ENCODE measurements at regions not wholly inside any gene's neighbourhood (a gene's known extent, or its start where the extent isn't known, plus 50 kb on each side); places are given as distances from the start of the nearest gene placed in this dataset.

DNA sequence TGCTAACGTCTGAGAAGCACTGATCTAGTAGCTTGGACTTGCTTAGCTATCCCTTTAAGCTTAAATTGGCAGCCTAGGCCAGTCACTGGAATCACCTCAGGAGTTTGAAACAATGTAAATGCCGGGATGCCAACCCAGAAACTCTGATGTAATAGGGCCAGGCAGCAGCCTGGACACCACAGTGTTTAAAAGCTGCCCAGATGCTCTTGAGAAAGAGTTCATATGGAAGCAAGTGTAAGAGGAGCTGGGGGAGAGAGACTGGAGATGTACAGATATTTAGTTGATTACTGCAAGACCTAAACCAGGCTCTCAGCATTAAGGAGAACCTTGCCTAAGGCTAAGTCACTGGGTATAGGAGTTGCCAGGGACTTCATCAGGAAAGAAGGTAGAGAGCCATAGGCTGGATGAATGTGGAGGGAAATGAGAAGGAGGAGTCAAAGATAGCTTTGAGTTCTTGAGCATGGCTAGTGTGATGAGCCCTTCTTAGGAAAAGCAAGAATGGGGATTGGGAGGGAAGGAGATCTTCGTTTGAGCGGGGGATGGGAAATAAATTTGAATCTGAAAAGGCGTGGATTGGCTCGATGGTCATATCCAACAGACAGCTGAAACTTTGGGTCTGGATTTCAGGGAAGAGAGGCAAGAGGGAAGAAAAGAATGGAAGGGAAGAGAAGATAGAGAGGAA, 392.9 kb upstream of the WWC1 start:
- DNase-seq (ENCODE audit: low spot score), result no peak

DNA sequence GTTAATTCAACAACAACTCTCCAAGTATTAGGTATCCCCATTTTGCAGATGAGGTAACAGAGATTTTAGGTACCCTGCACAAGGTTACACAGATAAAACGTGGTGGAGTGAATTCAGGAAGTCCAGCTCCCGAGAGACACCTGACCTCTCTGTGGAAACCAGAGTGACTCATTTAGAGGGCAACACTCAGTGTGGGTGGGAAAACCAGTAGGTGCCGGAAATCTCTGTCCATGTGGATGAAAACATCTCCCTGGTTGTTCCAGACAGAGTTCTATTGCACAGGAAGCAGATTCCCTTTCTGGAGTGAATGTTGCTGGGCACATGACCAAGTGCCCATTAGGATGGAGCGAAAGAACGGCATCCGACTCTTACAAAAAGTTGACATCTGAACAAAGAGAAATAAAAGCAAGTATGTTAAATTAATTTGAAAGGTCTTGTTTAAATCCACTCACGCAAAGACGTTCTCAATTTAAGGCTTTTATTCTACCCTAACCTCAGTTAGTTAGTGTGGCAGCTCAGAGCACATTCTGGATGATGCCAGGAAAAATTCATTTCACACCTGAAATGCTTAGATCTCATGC, 391.9 kb upstream of the WWC1 start:
- DNase-seq (ENCODE audit: low spot score), result no peak

DNA sequence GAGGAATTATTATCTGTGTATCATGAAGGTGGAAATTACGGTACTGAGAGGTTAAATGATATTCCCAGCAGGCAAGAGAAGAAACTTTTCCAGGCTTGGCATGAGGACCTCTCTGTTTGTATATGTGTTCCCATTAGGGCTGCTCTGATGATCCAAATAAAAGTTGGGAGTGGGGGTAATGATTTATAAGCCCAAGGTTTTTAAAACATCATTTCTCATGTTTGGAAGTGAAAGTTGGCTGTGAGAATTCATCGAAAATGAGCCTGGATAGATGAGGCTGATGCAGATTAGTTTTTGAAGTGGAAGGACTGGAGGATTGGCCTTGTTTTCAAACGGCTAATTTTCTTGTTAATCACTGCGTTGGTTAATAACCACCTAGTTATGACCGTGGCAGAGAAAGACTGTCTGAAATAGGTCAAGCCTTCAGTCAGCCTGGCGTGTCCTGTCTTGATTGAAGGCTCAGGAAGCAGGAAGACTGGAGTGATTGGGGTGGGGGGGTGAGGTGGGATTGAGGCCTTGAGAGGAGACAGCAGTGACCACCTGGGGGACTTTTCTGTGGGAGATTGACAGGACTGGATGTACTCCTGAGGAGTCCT, 391.0 kb upstream of the WWC1 start:
- DNase-seq (ENCODE audit: low spot score), result no peak

DNA sequence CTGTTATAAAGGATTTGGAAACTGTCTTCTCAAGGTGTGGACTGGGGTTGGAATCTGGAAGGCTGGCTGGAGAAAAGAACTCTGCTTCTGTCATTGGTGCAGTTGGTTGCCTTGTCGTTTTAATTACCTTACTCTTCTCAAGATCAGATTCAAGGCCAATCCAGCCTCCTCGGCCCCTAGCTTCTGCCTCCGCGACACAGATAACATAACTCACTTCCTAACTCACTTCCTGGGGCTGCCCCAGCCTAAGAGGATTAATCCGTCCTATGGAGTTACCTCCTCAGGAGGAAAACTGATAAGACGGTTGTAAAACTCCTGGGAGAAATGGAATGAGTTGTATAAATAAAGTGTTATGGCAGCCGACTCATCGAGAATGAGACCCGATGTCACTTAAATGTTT, 389.1 kb upstream of the WWC1 start:
- DNase-seq (ENCODE audit: low spot score), result no peak

DNA sequence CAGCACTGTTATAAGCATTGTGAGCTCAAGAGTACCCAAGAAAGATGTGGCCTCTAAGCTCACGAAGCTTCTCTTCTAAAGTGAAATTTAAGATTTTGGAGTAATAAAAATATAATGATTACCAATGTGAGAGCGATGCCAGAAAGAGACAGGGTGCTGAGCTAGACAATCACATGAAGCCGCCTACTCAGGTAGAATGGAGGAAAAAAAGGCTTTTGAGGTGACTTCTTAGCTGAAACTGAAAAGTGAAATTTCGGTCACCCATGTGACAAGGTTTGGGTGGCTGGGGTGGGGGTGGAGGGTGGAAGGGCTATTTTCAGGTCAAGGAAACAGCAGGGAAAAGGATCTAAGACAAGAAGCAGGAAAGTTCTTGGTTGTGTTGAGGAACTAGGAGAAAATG, 388.2 kb upstream of the WWC1 start:
- no peak for DNase-seq (ENCODE audit: low spot score)

DNA sequence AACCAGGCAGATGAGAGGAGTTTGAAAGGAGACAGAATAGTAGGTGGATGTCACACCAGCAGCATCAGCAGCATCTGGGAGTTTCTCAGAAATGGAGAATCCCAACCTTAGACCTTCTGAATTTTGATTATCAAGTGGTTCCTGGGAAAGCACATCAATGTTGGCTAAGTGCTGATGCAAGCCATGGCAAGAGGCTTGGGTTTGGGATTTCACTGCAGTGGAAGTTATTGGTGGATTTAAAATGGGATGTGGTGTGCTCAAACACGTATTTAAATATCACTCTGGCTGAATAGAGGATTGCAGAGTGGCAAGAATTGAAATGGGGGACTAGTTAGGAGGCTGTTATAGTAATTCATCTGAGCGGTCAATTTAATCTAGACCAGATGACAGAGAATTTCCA, 387.8 kb upstream of the WWC1 start:
- no peak for DNase-seq (ENCODE audit: low spot score)

DNA sequence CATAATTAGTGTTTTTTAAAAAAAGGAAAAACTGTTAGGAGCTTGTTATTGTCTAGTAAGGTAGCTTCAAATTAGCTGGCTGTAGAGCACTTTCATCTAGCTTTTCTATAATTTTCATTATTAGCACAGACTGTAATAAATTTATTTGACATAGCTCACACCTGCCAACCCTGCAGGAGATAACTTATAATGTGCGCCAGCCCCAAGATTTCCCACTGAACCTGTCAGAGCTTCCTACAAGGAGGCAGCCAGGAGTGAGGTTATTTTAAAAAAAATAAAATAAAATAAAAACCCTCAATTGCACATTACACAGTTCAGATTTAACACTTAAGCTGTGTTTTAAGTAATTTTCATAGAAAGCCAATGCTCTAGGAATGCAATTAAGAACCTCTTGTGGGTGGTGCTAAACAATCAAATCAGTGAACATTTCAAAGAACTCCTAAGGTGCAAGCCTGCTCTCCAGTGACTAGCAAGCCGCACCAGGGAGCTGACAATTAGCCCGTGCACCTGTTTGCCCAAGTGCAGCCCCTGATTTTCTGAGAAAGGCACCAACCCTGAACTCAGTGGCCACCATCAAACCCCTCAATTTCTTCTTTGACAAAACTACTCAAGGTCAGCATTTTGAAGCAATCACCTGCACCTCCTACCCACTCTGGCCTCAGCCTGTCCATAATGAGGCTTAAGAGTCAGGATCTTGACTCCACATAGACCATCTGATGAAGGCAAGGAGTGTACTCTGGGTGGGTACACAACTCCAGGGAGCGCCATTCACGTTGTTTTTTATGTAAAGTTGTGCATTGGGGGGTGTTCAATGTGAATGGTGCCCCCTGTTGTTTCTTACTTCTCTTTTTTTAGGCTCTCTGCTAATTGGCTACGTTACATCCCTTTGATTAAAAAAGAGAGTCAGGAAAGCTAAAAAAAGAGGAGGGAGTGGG, 385.3 kb upstream of the WWC1 start:
- DNase-seq (ENCODE audit: low spot score), result no peak

DNA sequence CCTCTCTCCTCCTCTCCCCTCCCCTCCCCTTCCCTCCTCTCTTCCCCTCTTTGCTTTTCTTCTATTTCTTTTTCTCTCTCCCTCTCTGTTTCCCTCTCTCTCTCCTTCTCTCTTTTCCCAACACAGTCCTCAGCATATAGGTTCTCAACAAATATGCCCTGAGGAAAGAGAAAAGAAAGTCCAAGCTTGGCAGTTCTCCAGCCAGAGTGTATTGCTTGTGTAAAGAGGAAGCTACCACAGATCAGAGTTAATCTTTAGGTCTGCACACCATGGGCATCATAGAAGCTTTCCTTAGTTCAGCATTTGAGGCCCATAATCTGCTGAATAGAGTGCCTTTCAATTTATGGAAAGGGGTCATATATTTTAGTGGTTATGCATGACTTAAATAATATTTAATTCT, 382.8 kb upstream of the WWC1 start:
- DNase-seq (ENCODE audit: low spot score), result no peak

DNA sequence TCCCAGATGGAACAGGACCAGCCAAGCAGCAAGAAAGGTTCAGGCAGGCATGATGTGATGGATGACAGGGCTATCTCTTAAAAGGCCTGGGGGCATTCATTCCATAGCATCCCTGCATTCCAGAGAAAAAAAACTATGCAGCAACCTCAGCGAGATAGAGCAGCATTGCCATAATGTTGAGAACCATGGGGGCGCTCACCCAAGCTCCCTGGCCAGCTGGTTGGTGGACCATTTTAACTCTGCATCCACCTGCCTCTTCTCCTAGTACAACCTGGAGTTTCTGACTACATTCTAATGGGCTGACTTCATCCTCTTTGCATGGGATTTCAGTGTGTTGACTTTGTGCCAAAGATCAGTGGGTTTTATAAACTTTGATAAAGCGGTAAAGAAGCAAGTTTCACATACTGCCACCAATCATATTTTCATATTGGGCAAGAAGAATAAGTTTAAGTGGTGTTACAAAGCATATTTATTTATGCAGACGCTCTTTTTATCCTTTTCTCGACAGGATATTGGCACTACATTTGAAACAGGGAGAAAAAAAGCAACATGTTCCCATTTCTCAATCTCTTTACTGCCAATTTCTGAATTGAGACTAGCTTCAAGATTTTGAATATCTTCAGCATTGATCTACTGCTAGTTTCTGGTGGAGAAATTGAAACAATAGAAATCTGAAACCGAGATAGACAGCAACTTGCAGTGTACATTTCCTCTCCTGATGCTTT, 378.3 kb upstream of the WWC1 start:
- no peak for DNase-seq (ENCODE audit: low spot score)

DNA sequence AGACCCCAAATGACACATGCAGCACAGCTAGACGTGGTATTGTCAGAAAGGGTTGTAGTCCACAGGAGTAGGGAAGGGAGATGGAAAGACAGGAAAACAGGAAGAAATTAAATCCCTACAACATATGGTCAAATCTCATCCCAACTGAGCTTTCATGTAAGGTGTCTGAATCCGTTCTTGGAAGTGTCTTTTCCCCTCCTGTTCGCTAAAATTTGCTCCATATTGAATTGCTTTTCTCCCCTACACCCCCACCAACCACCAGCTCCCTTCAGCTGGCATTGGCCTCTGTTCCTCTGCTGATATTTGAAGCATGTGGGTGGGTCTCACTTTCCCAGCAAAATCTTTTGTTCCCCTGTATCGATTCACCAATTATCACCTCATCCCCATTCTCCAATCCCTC, 376.2 kb upstream of the WWC1 start:
- DNase-seq (ENCODE audit: low spot score), result no peak

DNA sequence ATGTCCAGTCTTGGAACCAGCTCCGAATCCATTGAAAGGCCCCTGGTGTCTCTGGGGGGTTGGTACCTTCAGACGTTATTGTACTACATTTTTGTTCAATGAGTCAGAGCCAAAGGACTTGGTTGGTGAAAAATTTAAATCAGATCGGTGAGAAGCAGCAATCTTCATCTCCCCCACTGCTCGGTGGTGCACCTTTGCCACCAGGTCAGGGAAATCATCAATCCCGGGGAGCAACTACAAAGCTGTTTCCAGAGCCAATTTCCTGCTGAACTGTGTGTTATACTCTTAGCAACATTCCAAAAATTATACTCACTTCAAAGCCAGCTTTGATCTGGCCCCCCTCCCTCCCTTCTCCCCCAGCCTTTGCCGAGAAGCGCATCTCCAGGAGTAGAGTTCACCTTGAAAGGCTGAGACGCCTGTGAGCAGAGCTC, 375.2 kb upstream of the WWC1 start:
- DNase-seq (ENCODE audit: low spot score), result no peak

DNA sequence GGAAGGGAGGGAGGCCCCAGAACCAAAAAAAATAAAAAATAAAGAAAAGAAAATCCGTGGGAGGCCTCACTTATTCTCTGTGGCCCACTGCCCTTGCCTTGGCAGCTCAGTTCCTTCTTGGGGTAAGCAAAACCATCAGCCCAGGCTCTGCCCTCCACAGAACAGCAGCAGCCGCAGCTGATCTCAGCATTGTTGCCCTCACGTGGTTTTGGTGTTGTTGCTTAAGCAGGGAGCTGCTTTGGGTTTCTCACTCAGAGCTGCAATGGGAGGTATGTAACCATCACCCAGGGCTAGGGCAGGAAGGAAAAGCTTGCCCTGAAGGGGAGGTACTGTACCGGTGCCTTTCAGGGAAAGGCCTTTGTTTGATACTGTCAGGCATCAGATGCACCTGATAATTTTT, 374.7 kb upstream of the WWC1 start:
- peak; percentile 75 for DNase-seq (ENCODE audit: low spot score)

DNA sequence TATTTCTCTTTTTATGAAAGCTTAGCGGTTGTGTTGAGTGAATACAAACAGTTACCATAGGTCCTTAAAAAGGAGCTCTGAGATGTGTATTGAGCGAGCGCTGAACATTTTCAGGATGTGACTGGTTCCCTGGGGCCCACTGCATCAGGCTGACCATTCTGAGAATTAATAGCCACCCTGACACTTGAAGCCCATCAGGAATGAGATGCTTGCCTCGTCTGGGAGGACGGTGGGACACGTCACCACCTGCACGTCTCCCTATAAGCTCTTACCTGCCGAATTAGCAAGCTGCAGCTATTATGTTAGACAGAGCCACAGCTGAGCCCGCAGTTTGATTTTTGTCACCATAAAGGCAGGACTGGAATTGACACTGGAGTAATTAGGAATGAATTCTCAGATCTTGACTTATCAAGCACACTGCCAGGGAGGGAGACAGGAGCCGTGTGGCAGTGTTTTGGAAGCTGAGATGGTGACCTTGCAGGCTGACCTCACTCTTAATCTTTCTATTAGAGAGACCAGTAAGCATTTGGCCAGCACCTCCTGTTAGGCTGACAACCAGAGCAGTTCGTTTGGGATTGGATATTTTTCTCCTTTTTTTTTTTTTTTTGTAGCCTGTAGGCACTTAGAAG, 373.1 kb upstream of the WWC1 start:
- peak; percentile 15 for DNase-seq (ENCODE audit: low spot score)

DNA sequence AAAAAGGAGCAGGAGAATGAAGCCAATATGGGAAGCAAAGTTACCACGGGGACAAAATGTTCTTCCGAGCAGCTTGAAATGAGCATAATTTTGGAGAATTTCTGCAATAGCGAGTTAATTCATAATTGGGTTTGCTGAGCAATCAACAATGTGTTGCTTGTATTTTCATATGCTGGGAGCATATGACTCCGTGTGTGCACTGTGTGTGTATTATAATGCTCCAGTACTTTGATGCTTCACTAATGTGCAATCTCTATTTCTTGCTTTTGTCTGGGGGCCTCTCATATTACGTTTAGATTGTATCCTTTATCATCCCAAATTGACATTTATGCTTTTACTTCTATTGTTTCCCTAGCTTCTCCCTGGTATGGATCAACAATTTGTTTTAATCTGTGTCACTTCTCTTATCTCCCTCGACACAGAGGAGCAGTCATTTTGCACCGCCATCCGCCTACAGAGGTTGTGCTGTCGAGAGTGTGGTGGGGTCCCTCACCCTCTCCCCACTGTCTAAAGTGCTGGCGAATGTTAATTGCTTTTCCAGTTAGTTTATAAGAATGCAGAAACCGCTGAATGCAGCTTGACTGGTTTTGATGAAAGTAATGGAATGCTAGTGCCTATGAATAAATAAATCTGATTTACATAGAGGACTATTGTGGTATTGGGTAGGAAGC, 372.5 kb upstream of the WWC1 start:
- peak; percentile 35 for DNase-seq (ENCODE audit: low spot score)

DNA sequence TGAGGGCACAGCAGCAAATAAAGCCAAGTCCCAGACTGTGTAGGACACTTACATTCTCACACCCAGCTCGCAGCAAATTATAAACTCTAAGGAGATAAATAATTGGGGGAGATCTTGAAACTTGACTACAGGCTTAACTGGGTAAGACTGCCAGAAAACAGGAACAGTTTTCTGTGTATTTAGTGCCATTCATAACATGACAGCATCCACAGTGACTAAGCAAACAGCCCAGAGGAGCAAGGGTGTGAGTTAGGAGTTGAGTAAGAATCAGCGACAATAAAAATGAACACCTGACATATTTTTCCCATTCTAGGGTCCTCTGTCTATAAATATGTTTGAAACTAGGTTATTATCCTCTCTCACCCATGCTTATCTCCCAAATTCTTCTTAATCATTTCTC, 370.9 kb upstream of the WWC1 start:
- DNase-seq (ENCODE audit: low spot score), result no peak

DNA sequence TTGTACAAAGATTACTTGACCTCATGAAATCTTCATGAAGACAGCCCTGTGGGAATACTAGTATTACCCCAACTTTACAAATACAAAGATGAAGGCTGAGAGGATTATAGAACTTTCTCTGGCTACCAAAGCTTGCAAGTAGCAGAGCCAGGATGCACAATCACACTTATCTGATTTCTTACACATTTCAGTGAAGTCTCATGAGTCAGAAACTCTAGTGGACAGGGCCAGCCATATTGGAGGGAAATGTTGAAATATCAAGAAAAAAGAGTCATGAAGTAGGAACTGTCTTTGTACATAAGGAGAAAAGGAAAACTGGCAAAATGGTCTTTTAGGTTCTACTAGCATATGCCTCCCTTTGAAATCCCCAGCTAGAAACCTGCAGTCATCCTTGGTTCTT, 369.6 kb upstream of the WWC1 start:
- no peak for DNase-seq (ENCODE audit: low spot score)

DNA sequence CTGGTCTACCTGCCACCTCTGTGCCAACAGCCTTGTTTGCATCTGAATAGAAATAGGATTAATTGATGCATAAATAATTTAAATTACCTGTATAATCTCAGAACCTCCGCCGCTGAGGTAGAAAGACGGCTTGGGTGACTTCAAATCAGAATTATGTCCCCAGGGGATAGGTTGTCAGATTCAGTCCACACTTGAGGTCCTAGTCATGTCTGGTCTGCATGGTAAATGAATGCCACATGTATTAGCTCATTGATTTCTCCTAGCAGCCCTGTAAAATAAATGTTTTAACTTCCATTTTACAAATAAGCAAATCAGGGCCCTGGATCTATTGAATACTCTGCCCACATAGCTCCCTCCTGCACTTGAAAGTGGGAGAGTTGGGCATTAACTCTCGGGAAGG, 368.0 kb upstream of the WWC1 start:
- DNase-seq (ENCODE audit: low spot score), result no peak

DNA sequence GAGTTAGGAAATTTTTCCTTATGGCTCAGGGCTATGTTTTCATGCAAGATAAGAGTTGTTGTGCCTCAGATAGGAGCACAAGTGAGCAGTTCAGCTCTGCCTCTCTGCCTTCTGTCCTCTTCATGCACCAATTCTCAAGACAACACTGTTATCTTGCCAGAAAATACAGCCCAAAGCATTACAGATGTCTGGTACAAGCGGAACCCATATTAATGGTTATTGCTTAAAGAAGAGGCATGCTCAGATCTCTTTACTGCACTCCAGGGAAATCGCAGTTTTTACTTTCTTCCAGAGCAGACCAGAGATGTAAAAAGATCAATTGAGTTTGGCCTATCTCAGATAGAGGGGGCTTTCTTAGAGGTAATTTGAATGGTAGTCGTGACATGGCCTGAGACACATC, 361.6 kb upstream of the WWC1 start:
- DNase-seq (ENCODE audit: low spot score), result no peak

DNA sequence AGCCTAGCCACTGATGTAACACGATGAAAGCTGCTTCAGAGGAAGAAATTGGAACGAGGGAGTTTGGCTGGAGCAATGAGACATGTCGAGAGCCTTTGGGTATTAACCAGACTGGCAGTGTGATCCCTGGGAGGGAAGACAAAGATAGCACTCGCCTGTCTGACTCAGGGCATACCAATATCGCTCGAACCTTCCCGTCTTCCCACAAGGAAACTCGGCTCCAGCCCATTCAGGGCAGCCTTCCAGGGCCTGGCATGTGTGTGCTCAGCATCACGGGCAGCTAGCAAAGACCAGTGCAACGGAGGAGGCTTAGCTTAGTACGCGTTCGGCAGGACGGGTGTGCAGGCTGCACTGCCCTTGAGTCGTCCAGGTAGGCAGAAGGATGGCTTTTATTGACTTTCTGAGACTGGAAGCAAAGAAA, 356.9 kb upstream of the WWC1 start:
- DNase-seq (ENCODE audit: low spot score), result peak; percentile 30

DNA sequence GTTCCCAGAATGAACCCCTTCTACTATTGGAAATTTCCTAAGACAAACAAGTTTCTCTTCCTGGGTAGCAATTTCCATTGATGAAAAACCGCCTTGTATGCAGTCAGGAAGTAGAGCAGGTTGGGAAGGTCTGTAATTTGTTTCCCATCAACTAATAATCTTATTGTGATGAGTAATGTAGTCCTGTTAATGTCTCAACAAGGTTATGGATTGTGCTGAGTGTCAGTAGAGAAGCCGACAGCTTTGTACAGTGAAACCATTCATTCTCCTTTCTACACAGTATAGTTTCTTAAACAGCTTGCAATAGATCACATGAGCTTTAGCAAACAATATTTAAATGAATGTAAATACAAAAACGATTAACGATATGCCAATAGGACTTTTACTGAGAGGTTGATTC, 355.4 kb upstream of the WWC1 start:
- no peak for DNase-seq (ENCODE audit: low spot score)
